ENCODE measurements at regions not wholly inside any gene's neighbourhood (a gene's known extent, or its start where the extent isn't known, plus 50 kb on each side); places are given as distances from the start of the nearest gene placed in this dataset.

GRCh38 chr22:27090611-27091011, 433.2 kb downstream of the MIAT start:
- TF ChIP-seq CTCF (IDR thresholded peaks at IDR 0.05 in 4 of 5, conservative IDR thresholded peaks at IDR 0.05 in 1 of 5) (no peak), POLR2A (IDR thresholded peaks at IDR 0.05) (no peak)

All from gastrocnemius medialis (tissue), 4 donors.